Keratinocyte (primary cell): ENCODE measurements at regions not wholly inside any gene's neighbourhood (a gene's known extent, or its start where the extent isn't known, plus 50 kb on each side); places are given as distances from the start of the nearest gene placed in this dataset.

Source experiments
- DNase-seq: peaks from one replicate; pipeline ENCODE4 v3.0.0-alpha.2; 2011; ENCODE audit warnings: low read depth, missing footprints, low spot score
- FAIRE-seq: peaks from 2 replicates; lab custom pipeline; 2011; peaks lifted over from hg19 to GRCh38; lab: Jason Lieb, UNC
- H2AFZ ChIP-seq: 2 replicates; pipeline ENCODE4 v1.6.0; 2012; ENCODE audit warnings: low read length, control low read depth, inconsistent platforms; ENCODE audit not compliant: control insufficient read depth
- H3K27ac ChIP-seq: 2 replicates; pipeline ENCODE4 v1.5.1; 2011; ENCODE audit warnings: low read length; ENCODE audit not compliant: control insufficient read depth, insufficient read depth
- H3K27me3 ChIP-seq: 3 replicates; pipeline ENCODE4 v1.6.0; 2011; ENCODE audit warnings: low read length; ENCODE audit not compliant: control insufficient read depth, insufficient read depth; ENCODE audit errors: extremely low read depth
- H3K36me3 ChIP-seq, 2 experiments: 2 replicates in 1 of 2; 3 replicates in 1 of 2; pipeline ENCODE4 v1.5.1; 2011; ENCODE audit warnings: low read length in 2 of 2, mild to moderate bottlenecking in 1 of 2; ENCODE audit not compliant: control insufficient read depth in 2 of 2, insufficient read depth in 2 of 2; ENCODE audit errors: extremely low read depth in 1 of 2
- H3K4me1 ChIP-seq: 3 replicates; pipeline ENCODE4 v1.5.1; 2011; ENCODE audit warnings: low read length; ENCODE audit not compliant: control insufficient read depth, insufficient read depth; ENCODE audit errors: extremely low read depth
- H3K4me2 ChIP-seq: 3 replicates; pipeline ENCODE4 v1.6.0; 2011; ENCODE audit warnings: low read depth, low read length; ENCODE audit not compliant: control insufficient read depth, insufficient read depth; ENCODE audit errors: extremely low read depth
- H3K4me3 ChIP-seq, 3 experiments: fragments of 200-600 bp in 1 of 3; sonication (generic) in 1 of 3; 2 replicates in 2 of 3; 3 replicates in 1 of 3; pipeline ENCODE4 v1.5.1; 2011 to 2016; ENCODE audit warnings: low read length in 3 of 3, mild to moderate bottlenecking in 3 of 3, control low read depth in 2 of 3, inconsistent platforms in 1 of 3, low read depth in 1 of 3, mixed read lengths in 1 of 3, mixed run types in 1 of 3, moderate library complexity in 1 of 3; ENCODE audit not compliant: control insufficient read depth in 2 of 3, insufficient read depth in 2 of 3; ENCODE audit errors: extremely low read depth in 1 of 3
- H3K79me2 ChIP-seq: 2 replicates; pipeline ENCODE4 v1.6.0; 2012; ENCODE audit warnings: low read length; ENCODE audit not compliant: control insufficient read depth, insufficient read depth
- H3K9ac ChIP-seq: 3 replicates; pipeline ENCODE4 v1.6.0; 2011; ENCODE audit warnings: low read length; ENCODE audit not compliant: control insufficient read depth, insufficient read depth; ENCODE audit errors: extremely low read depth
- H3K9me1 ChIP-seq: 3 replicates; pipeline ENCODE4 v1.6.0; 2011; ENCODE audit warnings: low read length; ENCODE audit not compliant: control insufficient read depth, insufficient read depth; ENCODE audit errors: extremely low read depth
- H3K9me3 ChIP-seq: 2 replicates; pipeline ENCODE4 v1.5.1; 2012; ENCODE audit warnings: low read depth, low read length; ENCODE audit not compliant: control insufficient read depth
- H4K20me1 ChIP-seq: 3 replicates; pipeline ENCODE4 v1.6.0; 2011; ENCODE audit warnings: low read length; ENCODE audit not compliant: control insufficient read depth, insufficient read depth; ENCODE audit errors: extremely low read depth
- CTCF ChIP-seq, 3 experiments: IDR thresholded peaks in 1 of 3; conservative IDR thresholded peaks in 1 of 3; optimal IDR thresholded peaks in 1 of 3; 2 replicates in 2 of 3; 3 replicates in 1 of 3; pipeline versions ENCODE3 to v1.5.1; 2011; ENCODE audit warnings: low read length in 3 of 3, mild to moderate bottlenecking in 3 of 3, moderate library complexity in 2 of 3, control low read depth in 1 of 3, inconsistent platforms in 1 of 3; ENCODE audit not compliant: insufficient read depth in 2 of 3; ENCODE audit errors: extremely low read depth in 1 of 3
- EZH2 ChIP-seq: IDR thresholded peaks from one replicate; pipeline ENCODE4 v1.6.1; 2012; ENCODE audit warnings: inconsistent platforms, mild to moderate bottlenecking, low read length, moderate library complexity
- dilution Hi-C: fragments of 300-500 bp; cut with MboI; formaldehyde crosslinking; loops from one replicate; pipeline ENCODE4 v1.7.0; 2020; ENCODE audit warnings: low sequenced_read_pairs; ENCODE audit not compliant: extremely low pct_ligation_motif_present

GRCh38 chr20:11822540-11822794 lies 95.2 kb upstream of the BTBD3 start:
- no peaks in the 10 kb centered on the region for H4K20me1 ChIP-seq
- dilution Hi-C loops: no loop called here
- no peaks in the 10 kb centered on the region for H3K27me3 ChIP-seq
- no peaks in the 10 kb centered on the region for H3K36me3 ChIP-seq
- DNase-seq (no peak), FAIRE-seq (no peak)
- H3K4me1 ChIP-seq: no peaks in the 10 kb centered on the region
- no peak overlapping the region for H3K27ac ChIP-seq
- H2AFZ ChIP-seq: no peak overlapping the region
- H3K9me3 ChIP-seq: no peaks in the 10 kb centered on the region
- H3K9me1 ChIP-seq: no peaks in the 10 kb centered on the region
- H3K9ac ChIP-seq: no peak overlapping the region
- no peak overlapping the region for H3K4me3 ChIP-seq
- TF ChIP-seq CTCF (optimal IDR thresholded peaks at IDR 0.05 in 1 of 3, IDR thresholded peaks at IDR 0.05 in 1 of 3, conservative IDR thresholded peaks at IDR 0.05 in 1 of 3; ENCODE audit: extremely low read depth in 1 of 3, insufficient read depth in 2 of 3, low read length in 3 of 3) (no peak), EZH2 (no peak)
- no peak overlapping the region for H3K4me2 ChIP-seq
- H3K79me2 ChIP-seq: no peaks in the 10 kb centered on the region

- Histone ChIP-seq H3K4me1 (no peaks in the 10 kb centered on the region), H3K4me3 (no peak overlapping the region), H2AFZ (no peak overlapping the region), H3K9ac (no peak overlapping the region), H3K4me2 (no peak overlapping the region), H4K20me1 (no peaks in the 10 kb centered on the region), H3K9me3 (no peaks in the 10 kb centered on the region), H3K27me3 (no peaks in the 10 kb centered on the region), H3K79me2 (no peaks in the 10 kb centered on the region), H3K27ac (no peak overlapping the region), H3K9me1 (no peaks in the 10 kb centered on the region), H3K36me3 (no peaks in the 10 kb centered on the region)
- no peak for FAIRE-seq
- TF ChIP-seq EZH2: no peak
- dilution Hi-C loops: no loop called here
- DNase-seq: no peak
Measured at GRCh38 chr20:11826334-11826733, 91.4 kb upstream of the BTBD3 start.

- Histone ChIP-seq H3K9me3 (no peaks in the 10 kb centered on the region), H4K20me1 (no peaks in the 10 kb centered on the region), H3K9ac (no peak overlapping the region), H3K9me1 (no peaks in the 10 kb centered on the region), H3K27ac (no peak overlapping the region), H3K4me1 (no peaks in the 10 kb centered on the region), H3K79me2 (no peaks in the 10 kb centered on the region), H2AFZ (no peak overlapping the region), H3K27me3 (no peaks in the 10 kb centered on the region), H3K4me2 (no peak overlapping the region), H3K36me3 (no peaks in the 10 kb centered on the region), H3K4me3 (no peak overlapping the region)
- dilution Hi-C loops: no loop called here
- TF ChIP-seq EZH2 (no peak), CTCF (optimal IDR thresholded peaks at IDR 0.05 in 1 of 3, IDR thresholded peaks at IDR 0.05 in 1 of 3, conservative IDR thresholded peaks at IDR 0.05 in 1 of 3; ENCODE audit: extremely low read depth in 1 of 3, insufficient read depth in 2 of 3, low read length in 3 of 3) (no peak)
- DNase-seq (no peak), FAIRE-seq (no peak)
Measured at GRCh38 chr20:11832397-11832796, 85.3 kb upstream of the BTBD3 start.
